Omental fat pad (tissue), 3 donors: ENCODE measurements at regions not wholly inside any gene's neighbourhood (a gene's known extent, or its start where the extent isn't known, plus 50 kb on each side); places are given as distances from the start of the nearest gene placed in this dataset.

ENCODE experiments used
- ATAC-seq: fragments of 150-250 bp; one replicate; pipeline ENCODE4 v1.9.1; 2016; ENCODE audit warnings: mild to moderate bottlenecking, moderate library complexity; ENCODE audit not compliant: low FRiP score
- DNase-seq: peaks from one replicate; pipeline ENCODE4 v3.0.0-alpha.2; 2019; ENCODE audit warnings: low spot score
- TF ChIP-seq, protein P1 (sequence below), 3 donors: fragments of 450-650 bp; IDR thresholded peaks; one replicate each; pipeline ENCODE4 v1.5.1; 2016 to 2017; ENCODE audit warnings: antibody characterized with exemption in 3 of 3, mild to moderate bottlenecking in 3 of 3, moderate library complexity in 2 of 3

DNA sequence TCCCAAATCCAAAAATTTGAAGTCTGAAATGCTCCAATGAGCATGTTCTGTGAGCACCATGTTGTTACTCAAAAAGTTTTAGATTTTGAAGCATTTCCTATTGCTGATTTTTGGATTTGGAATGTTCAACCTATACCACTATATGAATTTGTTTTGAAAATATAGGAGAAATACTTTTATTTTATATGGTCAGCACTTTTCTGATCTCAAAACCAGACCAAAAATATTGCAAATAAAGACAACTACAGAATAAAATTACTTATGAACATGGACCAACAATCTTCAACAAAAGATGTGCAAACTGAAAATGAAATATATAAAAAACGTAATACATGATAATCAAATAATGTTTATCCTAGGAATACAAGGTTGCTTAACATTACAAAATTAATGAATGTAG lies 73.7 kb upstream of the APOBEC4 start:
- ATAC-seq, result no peak
- DNase-seq, result no peak
- TF ChIP-seq, protein P1, sequence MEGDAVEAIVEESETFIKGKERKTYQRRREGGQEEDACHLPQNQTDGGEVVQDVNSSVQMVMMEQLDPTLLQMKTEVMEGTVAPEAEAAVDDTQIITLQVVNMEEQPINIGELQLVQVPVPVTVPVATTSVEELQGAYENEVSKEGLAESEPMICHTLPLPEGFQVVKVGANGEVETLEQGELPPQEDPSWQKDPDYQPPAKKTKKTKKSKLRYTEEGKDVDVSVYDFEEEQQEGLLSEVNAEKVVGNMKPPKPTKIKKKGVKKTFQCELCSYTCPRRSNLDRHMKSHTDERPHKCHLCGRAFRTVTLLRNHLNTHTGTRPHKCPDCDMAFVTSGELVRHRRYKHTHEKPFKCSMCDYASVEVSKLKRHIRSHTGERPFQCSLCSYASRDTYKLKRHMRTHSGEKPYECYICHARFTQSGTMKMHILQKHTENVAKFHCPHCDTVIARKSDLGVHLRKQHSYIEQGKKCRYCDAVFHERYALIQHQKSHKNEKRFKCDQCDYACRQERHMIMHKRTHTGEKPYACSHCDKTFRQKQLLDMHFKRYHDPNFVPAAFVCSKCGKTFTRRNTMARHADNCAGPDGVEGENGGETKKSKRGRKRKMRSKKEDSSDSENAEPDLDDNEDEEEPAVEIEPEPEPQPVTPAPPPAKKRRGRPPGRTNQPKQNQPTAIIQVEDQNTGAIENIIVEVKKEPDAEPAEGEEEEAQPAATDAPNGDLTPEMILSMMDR (IDR thresholded peaks at IDR 0.05), result no peak

DNA sequence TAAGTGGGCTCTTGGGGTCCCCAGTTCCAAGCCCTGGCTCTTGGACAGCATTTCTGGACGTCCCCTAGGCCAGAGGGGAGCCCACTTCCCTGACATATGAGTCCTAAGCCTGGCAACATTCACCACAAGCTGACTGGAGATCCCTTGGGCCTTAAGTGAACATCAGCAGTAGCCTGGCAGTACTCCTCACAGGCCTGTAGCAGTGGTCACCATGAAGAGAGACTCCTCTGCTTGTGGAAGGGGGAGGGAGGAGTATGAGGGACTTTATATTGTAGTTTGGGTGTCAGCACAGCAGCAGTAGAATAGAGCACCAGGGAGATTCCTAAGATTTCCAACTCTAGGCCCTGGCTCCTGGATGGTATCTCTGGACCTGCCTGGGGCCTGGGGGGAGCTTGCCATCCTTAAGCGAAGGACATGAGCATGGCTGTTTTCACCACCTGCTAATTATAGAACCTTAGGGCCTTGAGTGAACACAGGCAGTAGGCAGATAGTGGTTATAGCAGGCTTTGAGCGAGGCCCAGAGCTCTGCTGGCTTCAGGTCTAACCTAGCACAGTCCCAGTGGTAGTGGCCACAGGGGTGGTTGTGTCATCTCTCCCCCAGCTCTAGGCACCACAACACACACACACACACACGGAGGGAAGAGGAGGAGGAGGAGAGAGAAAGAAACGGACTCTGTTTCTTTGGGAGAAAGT lies 71.4 kb upstream of the APOBEC4 start:
- ATAC-seq, result no peak
- TF ChIP-seq, protein P1 (IDR thresholded peaks at IDR 0.05), result no peak
- no peak for DNase-seq

DNA sequence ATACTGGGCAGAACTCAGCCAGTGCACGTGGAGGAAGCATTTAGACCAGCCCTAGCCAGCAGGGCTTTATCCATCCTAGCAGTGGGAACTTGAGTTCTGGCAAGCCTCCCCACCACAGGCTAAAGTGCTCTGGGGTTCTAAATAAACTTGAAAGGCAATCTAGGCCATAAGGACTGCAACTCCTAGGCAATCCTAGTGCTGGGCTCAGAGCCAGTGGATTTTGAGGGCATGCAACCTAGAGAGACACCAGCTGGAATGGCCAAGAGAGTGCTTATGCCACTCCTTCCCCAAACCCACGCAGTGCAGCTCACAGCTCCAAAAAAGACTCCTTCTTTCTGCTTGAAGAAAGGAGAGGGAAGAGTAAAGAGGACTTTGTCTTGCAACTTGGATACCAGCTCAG lies 70.5 kb upstream of the APOBEC4 start:
- no peak for DNase-seq
- TF ChIP-seq, protein P1 (IDR thresholded peaks at IDR 0.05), result no peak
- no peak for ATAC-seq

DNA sequence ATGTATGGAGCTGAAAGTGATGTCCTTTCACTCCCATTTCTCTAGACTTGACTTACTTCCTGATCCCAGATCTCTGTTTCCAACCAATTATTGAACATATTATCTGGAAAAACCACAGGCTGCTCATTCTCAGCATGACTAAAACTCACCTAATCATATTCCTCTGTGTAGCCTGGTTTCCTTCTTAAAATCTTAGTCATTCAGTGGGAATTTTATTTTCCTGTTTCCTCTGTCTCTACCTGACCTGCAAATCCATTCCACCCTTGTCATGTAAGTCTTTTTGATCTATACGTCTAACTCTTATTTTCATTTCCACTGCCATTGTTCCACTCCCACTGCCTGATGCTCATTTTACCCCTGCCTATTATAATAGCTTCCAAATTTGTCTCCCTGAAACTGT lies 67.9 kb upstream of the APOBEC4 start:
- ATAC-seq (no peak), DNase-seq (no peak)
- TF ChIP-seq, protein P1 (IDR thresholded peaks at IDR 0.05), result no peak

DNA sequence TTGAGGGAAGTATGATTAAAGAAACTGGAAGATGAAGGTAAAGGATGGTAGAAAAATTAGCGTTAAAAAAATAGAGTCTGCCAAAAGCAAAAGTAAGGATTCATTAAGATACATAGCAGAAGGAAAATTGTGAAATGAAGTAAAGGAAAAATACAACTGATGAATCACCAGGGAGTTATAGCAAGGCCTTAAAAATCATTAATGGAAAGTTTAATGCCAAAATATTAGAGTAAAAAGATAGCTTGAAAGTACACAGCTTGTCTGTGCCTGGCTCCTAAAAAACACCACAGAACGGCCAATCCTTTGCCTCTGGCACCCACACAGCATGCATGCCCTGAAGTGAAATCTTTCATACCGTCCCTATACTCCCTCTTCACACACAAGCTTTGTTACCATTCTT lies 66.9 kb upstream of the APOBEC4 start:
- TF ChIP-seq, protein P1 (IDR thresholded peaks at IDR 0.05), result no peak
- DNase-seq (no peak), ATAC-seq (peak; percentile 82)

DNA sequence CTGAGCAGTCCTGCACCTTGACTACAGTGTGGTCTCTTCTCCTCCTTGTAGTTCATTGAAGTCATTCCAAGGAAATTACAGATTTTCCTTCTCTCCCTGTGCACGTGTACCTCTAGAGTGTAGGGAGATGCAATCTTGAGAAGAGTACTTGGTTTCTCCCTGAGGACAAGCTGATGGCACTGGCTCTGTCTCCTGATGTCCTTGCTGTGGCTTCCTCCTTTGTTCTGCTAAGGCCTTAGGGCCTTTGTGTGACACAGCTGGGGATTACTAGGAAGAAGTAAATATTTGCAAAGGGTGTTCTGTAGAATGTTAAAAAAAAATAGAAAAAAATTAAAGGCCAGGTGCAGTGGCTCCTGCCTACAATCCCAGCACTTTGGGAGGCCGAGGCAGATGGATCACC lies 66.2 kb upstream of the APOBEC4 start:
- TF ChIP-seq, protein P1 (IDR thresholded peaks at IDR 0.05), result no peak
- no peak for ATAC-seq
- no peak for DNase-seq

DNA sequence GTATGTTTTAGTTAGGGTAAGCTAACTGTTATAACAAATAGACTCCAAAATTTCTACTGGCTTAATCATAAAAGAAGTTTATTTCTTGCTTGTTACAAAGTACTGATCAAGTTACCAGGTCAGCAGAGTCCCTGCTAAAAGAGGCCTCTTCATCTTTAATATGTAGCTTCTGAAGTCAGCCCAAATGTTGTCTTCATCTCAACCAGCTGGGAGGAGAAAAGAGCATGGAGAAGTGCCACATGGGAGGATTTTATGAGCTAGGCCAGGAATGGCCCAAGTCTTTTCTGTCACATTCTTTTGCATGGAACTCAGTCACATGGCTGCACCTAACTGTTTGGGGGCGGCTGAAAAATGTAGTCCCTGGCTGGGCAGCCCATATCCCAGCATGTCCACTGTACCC lies 63.2 kb upstream of the APOBEC4 start:
- no peak for ATAC-seq
- TF ChIP-seq, protein P1 (IDR thresholded peaks at IDR 0.05), result no peak
- DNase-seq, result no peak
